ENCODE measurements at regions not wholly inside any gene's neighbourhood (a gene's known extent, or its start where the extent isn't known, plus 50 kb on each side); places are given as distances from the start of the nearest gene placed in this dataset.

DNA sequence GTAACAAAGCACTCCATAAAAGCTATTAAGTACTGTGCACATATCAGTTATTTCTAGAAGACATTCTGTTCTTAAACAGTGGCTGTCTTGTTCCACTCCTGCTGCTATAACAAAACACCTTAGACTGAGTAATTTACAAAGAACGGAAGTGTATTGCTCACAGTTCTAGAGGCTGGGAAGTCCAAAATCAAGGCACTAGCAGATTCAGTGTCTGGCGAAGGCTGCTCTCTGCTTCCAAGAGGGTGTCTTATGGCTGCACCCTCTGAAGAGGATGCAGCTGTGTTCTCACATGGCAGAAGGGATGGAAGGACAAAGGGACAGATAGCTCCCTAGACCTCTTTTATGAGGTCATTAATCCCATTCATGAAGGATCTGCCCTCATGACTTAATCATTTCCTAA is 424.2 kb upstream of the ZMIZ1 start:
- TF ChIP-seq EZH2 (IDR thresholded peaks at IDR 0.05) (no peak), POLR2A (IDR thresholded peaks at IDR 0.05; ENCODE audit: borderline replicate concordance, extremely low read depth, insufficient read depth, insufficient read length) (no peak), SP1 (IDR thresholded peaks at IDR 0.05; ENCODE audit: low read depth) (no peak), REST (IDR thresholded peaks at IDR 0.05; ENCODE audit: low read depth) (no peak)
- TF ChIP-seq, protein P1, sequence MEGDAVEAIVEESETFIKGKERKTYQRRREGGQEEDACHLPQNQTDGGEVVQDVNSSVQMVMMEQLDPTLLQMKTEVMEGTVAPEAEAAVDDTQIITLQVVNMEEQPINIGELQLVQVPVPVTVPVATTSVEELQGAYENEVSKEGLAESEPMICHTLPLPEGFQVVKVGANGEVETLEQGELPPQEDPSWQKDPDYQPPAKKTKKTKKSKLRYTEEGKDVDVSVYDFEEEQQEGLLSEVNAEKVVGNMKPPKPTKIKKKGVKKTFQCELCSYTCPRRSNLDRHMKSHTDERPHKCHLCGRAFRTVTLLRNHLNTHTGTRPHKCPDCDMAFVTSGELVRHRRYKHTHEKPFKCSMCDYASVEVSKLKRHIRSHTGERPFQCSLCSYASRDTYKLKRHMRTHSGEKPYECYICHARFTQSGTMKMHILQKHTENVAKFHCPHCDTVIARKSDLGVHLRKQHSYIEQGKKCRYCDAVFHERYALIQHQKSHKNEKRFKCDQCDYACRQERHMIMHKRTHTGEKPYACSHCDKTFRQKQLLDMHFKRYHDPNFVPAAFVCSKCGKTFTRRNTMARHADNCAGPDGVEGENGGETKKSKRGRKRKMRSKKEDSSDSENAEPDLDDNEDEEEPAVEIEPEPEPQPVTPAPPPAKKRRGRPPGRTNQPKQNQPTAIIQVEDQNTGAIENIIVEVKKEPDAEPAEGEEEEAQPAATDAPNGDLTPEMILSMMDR (IDR thresholded peaks at IDR 0.05 in 2 of 3, conservative IDR thresholded peaks at IDR 0.05 in 1 of 3; ENCODE audit: borderline replicate concordance in 1 of 3, insufficient read depth in 1 of 3, low read depth in 2 of 3, low read length in 2 of 3) = no peak
- TF ChIP-seq, protein P2, sequence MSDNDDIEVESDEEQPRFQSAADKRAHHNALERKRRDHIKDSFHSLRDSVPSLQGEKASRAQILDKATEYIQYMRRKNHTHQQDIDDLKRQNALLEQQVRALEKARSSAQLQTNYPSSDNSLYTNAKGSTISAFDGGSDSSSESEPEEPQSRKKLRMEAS (IDR thresholded peaks at IDR 0.05) = no peak

Data from HCT116 (cell line).